GM12875 (cell line): ENCODE measurements at regions not wholly inside any gene's neighbourhood (a gene's known extent, or its start where the extent isn't known, plus 50 kb on each side); places are given as distances from the start of the nearest gene placed in this dataset.
"Not testable (repeated sequence)": the region's sequence is repeated elsewhere in the genome, so short reads cannot be mapped to it uniquely, and the experiment has no call there.

ENCODE experiments used
- H3K4me3 ChIP-seq: one replicate; pipeline ENCODE4 v1.5.1; 2011; ENCODE audit warnings: low read depth, low read length, control low read depth
- TF ChIP-seq, protein P1 (sequence below): IDR thresholded peaks from 2 replicates; pipeline ENCODE4 v1.5.1; 2011; ENCODE audit warnings: low read depth, mild to moderate bottlenecking, control low read depth, inconsistent platforms, low read length, moderate library complexity, borderline replicate concordance; ENCODE audit not compliant: insufficient read depth

- TF ChIP-seq, protein P1, sequence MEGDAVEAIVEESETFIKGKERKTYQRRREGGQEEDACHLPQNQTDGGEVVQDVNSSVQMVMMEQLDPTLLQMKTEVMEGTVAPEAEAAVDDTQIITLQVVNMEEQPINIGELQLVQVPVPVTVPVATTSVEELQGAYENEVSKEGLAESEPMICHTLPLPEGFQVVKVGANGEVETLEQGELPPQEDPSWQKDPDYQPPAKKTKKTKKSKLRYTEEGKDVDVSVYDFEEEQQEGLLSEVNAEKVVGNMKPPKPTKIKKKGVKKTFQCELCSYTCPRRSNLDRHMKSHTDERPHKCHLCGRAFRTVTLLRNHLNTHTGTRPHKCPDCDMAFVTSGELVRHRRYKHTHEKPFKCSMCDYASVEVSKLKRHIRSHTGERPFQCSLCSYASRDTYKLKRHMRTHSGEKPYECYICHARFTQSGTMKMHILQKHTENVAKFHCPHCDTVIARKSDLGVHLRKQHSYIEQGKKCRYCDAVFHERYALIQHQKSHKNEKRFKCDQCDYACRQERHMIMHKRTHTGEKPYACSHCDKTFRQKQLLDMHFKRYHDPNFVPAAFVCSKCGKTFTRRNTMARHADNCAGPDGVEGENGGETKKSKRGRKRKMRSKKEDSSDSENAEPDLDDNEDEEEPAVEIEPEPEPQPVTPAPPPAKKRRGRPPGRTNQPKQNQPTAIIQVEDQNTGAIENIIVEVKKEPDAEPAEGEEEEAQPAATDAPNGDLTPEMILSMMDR = no peak
- H3K4me3 ChIP-seq = no peak overlapping the region
Observed at GRCh38 chr7:17104419-17104818, 194.0 kb upstream of the AHR start.

DNA sequence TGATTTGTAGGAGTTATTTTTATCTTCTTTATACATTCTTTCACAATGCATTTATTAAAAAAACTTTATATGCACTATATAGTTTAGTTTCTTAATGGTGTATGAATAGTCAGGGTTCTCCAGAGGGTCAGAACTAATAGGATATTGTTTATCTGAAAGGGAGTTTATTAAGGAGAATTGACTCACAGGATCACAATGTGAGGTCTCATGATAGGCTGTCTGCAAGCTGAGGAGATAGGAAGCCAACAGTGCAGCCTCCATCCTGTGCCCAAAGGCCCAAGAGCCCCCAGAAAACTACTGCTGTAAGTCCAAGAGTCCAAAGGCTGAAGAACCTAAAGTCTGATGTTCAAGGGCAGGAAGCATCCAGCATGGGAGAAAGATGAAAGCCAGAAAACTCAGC lies 192.8 kb upstream of the AHR start:
- H3K4me3 ChIP-seq = no peak overlapping the region
- TF ChIP-seq, protein P1 = no peak

- TF ChIP-seq, protein P1 = no peak
- no peak overlapping the region for H3K4me3 ChIP-seq
Observed at GRCh38 chr7:17108049-17108584, 190.3 kb upstream of the AHR start.

GRCh38 chr7:17109020-17109419 lies 189.4 kb upstream of the AHR start:
- no peak overlapping the region for H3K4me3 ChIP-seq
- TF ChIP-seq, protein P1 = no peak

DNA sequence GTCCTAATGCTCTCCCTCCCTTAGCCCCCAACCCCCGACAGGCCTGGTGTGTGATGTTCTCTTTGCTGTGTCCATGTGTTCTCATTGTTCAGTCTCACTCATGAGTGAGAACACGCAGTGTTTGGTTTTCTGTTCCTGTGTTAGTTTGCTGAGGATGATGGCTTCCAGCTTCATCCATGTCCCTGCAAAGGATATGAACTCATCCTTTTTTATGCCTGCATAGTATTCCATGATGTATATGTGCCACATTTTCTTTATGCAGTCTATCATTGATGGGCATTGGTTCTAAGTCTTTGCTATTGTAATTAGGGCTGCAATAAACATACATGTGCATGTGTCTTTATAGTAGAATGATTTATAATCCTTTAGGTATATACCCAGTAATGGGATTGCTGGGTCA lies 184.7 kb upstream of the AHR start:
- not testable (repeated sequence) for H3K4me3 ChIP-seq

- TF ChIP-seq, protein P1 = no peak
- H3K4me3 ChIP-seq = no peak overlapping the region
Observed at GRCh38 chr7:17118412-17118811, 180.0 kb upstream of the AHR start.

DNA sequence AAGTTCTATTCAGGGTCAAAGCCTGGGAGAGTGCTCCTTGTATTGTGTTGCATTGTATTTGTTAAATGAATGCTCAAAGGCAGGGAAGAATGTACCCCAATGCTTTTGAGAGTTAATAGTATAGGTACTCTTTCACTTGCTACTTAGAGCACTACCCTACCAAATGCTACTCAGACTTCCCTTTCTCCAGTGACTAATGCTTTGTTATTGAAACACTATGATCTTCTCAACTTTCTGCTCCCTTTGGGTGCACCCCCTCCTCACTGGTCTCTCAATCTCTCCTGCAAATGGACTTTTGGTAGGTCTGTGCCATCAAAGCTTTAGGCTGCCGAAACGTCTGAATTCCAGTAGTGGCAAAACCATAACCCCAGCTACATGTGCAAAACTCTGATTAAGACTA lies 177.7 kb upstream of the AHR start:
- H3K4me3 ChIP-seq = no peak overlapping the region
- TF ChIP-seq, protein P1 = no peak

DNA sequence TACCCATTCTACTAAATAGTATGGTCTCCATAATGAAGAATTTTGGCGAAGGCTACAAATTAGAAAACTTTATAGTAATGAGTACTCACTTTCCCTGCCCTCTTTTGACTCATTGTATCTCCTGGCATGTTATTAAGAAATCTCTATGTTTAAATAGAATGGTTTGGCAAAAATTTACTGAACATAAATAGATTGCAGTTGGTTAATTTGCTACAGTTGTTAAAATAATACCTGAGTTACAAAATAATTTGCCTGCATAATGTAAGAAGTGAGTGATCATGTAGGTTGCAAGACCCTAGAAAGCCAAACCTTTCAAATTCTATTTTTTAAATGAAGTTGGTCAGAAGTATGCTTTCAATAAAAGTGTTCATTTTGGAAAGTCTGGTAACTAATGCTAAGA lies 176.8 kb upstream of the AHR start:
- no peak overlapping the region for H3K4me3 ChIP-seq
- TF ChIP-seq, protein P1 = no peak
